ENCODE measurements at regions not wholly inside any gene's neighbourhood (a gene's known extent, or its start where the extent isn't known, plus 50 kb on each side); places are given as distances from the start of the nearest gene placed in this dataset.
"Not testable (repeated sequence)": the region's sequence is repeated elsewhere in the genome, so short reads cannot be mapped to it uniquely, and the experiment has no call there.

GRCh38 chr17:30599428-30600059 lies 122.3 kb downstream of the GOSR1 start:
- H3K4me3 ChIP-seq (ENCODE audit: low read depth, low read length) = peak overlapping the region; percentile 88
- no peak for TF ChIP-seq CTCF (IDR thresholded peaks at IDR 0.05; ENCODE audit: low read depth, low read length)

GRCh38 chr17:30597776-30598288 lies 120.6 kb downstream of the GOSR1 start:
- H3K4me3 ChIP-seq (ENCODE audit: low read depth, low read length) = no peak overlapping the region
- no peak for TF ChIP-seq CTCF (IDR thresholded peaks at IDR 0.05; ENCODE audit: low read depth, low read length)

- not testable (repeated sequence) for H3K4me3 ChIP-seq (ENCODE audit: low read depth, low read length)
Measured at GRCh38 chr17:30596948-30597775, 120.0 kb downstream of the GOSR1 start.

- H3K4me3 ChIP-seq (ENCODE audit: low read depth, low read length) = not testable (repeated sequence)
Measured at GRCh38 chr17:30594953-30595371, 117.8 kb downstream of the GOSR1 start.

GRCh38 chr17:30594223-30594952 lies 117.2 kb downstream of the GOSR1 start:
- no peak overlapping the region for H3K4me3 ChIP-seq (ENCODE audit: low read depth, low read length)
- TF ChIP-seq CTCF (IDR thresholded peaks at IDR 0.05; ENCODE audit: low read depth, low read length) = no peak

- H3K4me3 ChIP-seq (ENCODE audit: low read depth, low read length) = no peak overlapping the region
- TF ChIP-seq CTCF (IDR thresholded peaks at IDR 0.05; ENCODE audit: low read depth, low read length) = no peak
Measured at GRCh38 chr17:30590081-30590733, 113.0 kb downstream of the GOSR1 start.

GRCh38 chr17:30589431-30589830 lies 112.2 kb downstream of the GOSR1 start:
- TF ChIP-seq CTCF (IDR thresholded peaks at IDR 0.05; ENCODE audit: low read depth, low read length) = no peak
- no peak overlapping the region for H3K4me3 ChIP-seq (ENCODE audit: low read depth, low read length)
